Endothelial cell of umbilical vein (primary cell): ENCODE measurements at regions not wholly inside any gene's neighbourhood (a gene's known extent, or its start where the extent isn't known, plus 50 kb on each side); places are given as distances from the start of the nearest gene placed in this dataset.

Experiments
- BruUV-seq: library from RNA; stranded (reverse); fragments of 400-500 nt; replicated peaks from 2 replicates; lab custom pipeline; 2021; lab: Mats Ljungman, UMichigan
- CTCF ChIA-PET: fragments of 300-600, 350-600 bp; sonication (Branson Sonifier 250); formaldehyde crosslinking; loops from one replicate; lab custom pipeline; 2021; ENCODE audit warnings: antibody characterized with exemption, inconsistent platforms; lab: Charles Lee
- POLR2A ChIA-PET: fragments of 300-600, 350-600 bp; sonication (Branson Sonifier 250); formaldehyde crosslinking; loops from one replicate; lab custom pipeline; 2021; ENCODE audit warnings: antibody characterized with exemption, inconsistent platforms; lab: Charles Lee
- DNase-seq: peaks from one replicate; pipeline ENCODE4 v3.0.0-alpha.2; 2011; ENCODE audit warnings: low read depth, low spot score
- FAIRE-seq: peaks from 2 replicates; lab custom pipeline; 2011; peaks lifted over from hg19 to GRCh38; lab: Jason Lieb, UNC
- H2AFZ ChIP-seq: 2 replicates; pipeline ENCODE4 v1.6.0; 2012; ENCODE audit warnings: low read depth, low read length, control low read depth, inconsistent platforms
- H3K27ac ChIP-seq: 2 replicates; pipeline ENCODE4 v1.5.1; 2011; ENCODE audit warnings: low read depth, mild to moderate bottlenecking, control low read depth, low read length, moderate library complexity; ENCODE audit not compliant: insufficient read depth
- H3K27me3 ChIP-seq, 2 experiments: 2 replicates each; pipeline versions ENCODE4 v1.6.0 to v1.6.1; 2011; ENCODE audit warnings: low read length in 2 of 2, mixed read lengths in 1 of 2; ENCODE audit not compliant: control insufficient read depth in 2 of 2, insufficient read depth in 2 of 2
- H3K36me3 ChIP-seq, 2 experiments: 2 replicates in 1 of 2; 3 replicates in 1 of 2; pipeline ENCODE4 v1.5.1; 2011; ENCODE audit warnings: low read length in 2 of 2, mild to moderate bottlenecking in 1 of 2, moderate library complexity in 1 of 2; ENCODE audit not compliant: control insufficient read depth in 2 of 2, insufficient read depth in 2 of 2; ENCODE audit errors: extremely low read depth in 1 of 2
- H3K4me1 ChIP-seq: 3 replicates; pipeline ENCODE4 v1.5.1; 2011; ENCODE audit warnings: mild to moderate bottlenecking, low read length; ENCODE audit not compliant: control insufficient read depth, insufficient read depth; ENCODE audit errors: extremely low read depth
- H3K4me2 ChIP-seq: 2 replicates; pipeline ENCODE4 v1.6.1; 2011; ENCODE audit warnings: low read length, control low read depth, mixed read lengths; ENCODE audit not compliant: insufficient read depth
- H3K4me3 ChIP-seq, 3 experiments: fragments of 200-600 bp in 1 of 3; sonication (generic), shearing (Covaris generic) in 1 of 3; replicated peaks in 1 of 3; 2 replicates each; pipeline ENCODE4 v1.5.1; 2011 to 2016; ENCODE audit warnings: control low read depth in 3 of 3, low read length in 3 of 3, mild to moderate bottlenecking in 2 of 3, inconsistent platforms in 1 of 3, low read depth in 1 of 3, moderate library complexity in 1 of 3; ENCODE audit not compliant: insufficient read depth in 1 of 3
- H3K79me2 ChIP-seq: 2 replicates; pipeline ENCODE4 v1.6.0; 2012; ENCODE audit warnings: low read length, inconsistent platforms; ENCODE audit not compliant: control insufficient read depth, insufficient read depth
- H3K9ac ChIP-seq: replicated peaks from 2 replicates; pipeline ENCODE3; 2011; ENCODE audit warnings: low read length, control low read depth; ENCODE audit not compliant: insufficient read depth; ENCODE audit errors: extremely low read depth
- H3K9me1 ChIP-seq: replicated peaks from 3 replicates; pipeline ENCODE4 v1.6.0; 2011; ENCODE audit warnings: mild to moderate bottlenecking, low read length; ENCODE audit not compliant: control insufficient read depth, insufficient read depth; ENCODE audit errors: extremely low read depth
- H3K9me3 ChIP-seq: replicated peaks from 2 replicates; pipeline ENCODE4 v1.5.1; 2012; ENCODE audit warnings: low read length, inconsistent platforms; ENCODE audit not compliant: control insufficient read depth, insufficient read depth
- H4K20me1 ChIP-seq: replicated peaks from 2 replicates; pipeline ENCODE3; 2011; ENCODE audit warnings: mild to moderate bottlenecking, low read length; ENCODE audit not compliant: control insufficient read depth, insufficient read depth; ENCODE audit errors: extremely low read depth
- EZH2 ChIP-seq: IDR thresholded peaks from 2 replicates; pipeline ENCODE4 v1.6.1; 2012; ENCODE audit warnings: borderline replicate concordance, low read depth, mild to moderate bottlenecking, moderate library complexity, low read length, inconsistent platforms; ENCODE audit not compliant: severe bottlenecking
- FOS ChIP-seq: IDR thresholded peaks from 2 replicates; pipeline ENCODE4 v1.6.1; 2011; ENCODE audit warnings: mild to moderate bottlenecking, low read length, moderate library complexity, borderline replicate concordance; ENCODE audit not compliant: insufficient read depth
- GATA2 ChIP-seq: IDR thresholded peaks from 2 replicates; pipeline ENCODE4 v1.7.0; 2011; ENCODE audit warnings: low read depth, mild to moderate bottlenecking, moderate library complexity, mixed read lengths, low read length; ENCODE audit not compliant: insufficient read length, insufficient read depth
- JUN ChIP-seq: IDR thresholded peaks from 2 replicates; pipeline ENCODE4 v1.6.1; 2011; ENCODE audit warnings: borderline replicate concordance, low read depth; ENCODE audit not compliant: insufficient read length, insufficient read depth
- MAX ChIP-seq: IDR thresholded peaks from 2 replicates; pipeline ENCODE4 v1.6.1; 2011; ENCODE audit not compliant: insufficient read depth, insufficient read length
- MYC ChIP-seq: IDR thresholded peaks from one replicate; pipeline ENCODE4 v1.6.1; 2011; ENCODE audit warnings: mild to moderate bottlenecking, low read depth, low read length
- POLR2A ChIP-seq: IDR thresholded peaks from 2 replicates; pipeline ENCODE4 v1.6.1; 2012; ENCODE audit warnings: low read depth, mild to moderate bottlenecking, control low read depth, low read length
- POLR2AphosphoS5 ChIP-seq: IDR thresholded peaks from 2 replicates; pipeline ENCODE4 v1.6.1; 2012; ENCODE audit warnings: low read depth, mild to moderate bottlenecking, control low read depth, low read length, moderate library complexity; ENCODE audit not compliant: insufficient read depth
- dilution Hi-C: fragments of 300-500 bp; cut with MboI; formaldehyde crosslinking; loops from one replicate; pipeline ENCODE4 v1.15.0; 2019; ENCODE audit warnings: low sequenced_read_pairs; ENCODE audit not compliant: extremely low pct_ligation_motif_present
- intact Hi-C: fragments of 100-400 bp; cut with micrococcal nuclease; formaldehyde crosslinking; loops from one replicate; pipeline ENCODE4 v1.10.0; 2022
- TF ChIP-seq, protein P1 (sequence below), 2 donors: IDR thresholded peaks; 1 replicate in 1 of 2; 2 replicates in 1 of 2; pipeline ENCODE4 v1.5.1; 2011; ENCODE audit warnings: low read length in 2 of 2, mild to moderate bottlenecking in 2 of 2, moderate library complexity in 2 of 2, control low read depth in 1 of 2, inconsistent platforms in 1 of 2, low read depth in 1 of 2; ENCODE audit not compliant: insufficient read depth in 1 of 2; ENCODE audit errors: extremely low read depth in 1 of 2

GRCh38 chr3:137148406-137148805 lies 190.6 kb downstream of the IL20RB start:
- Histone ChIP-seq H2AFZ (no peak overlapping the region), H3K4me2 (no peak overlapping the region), H4K20me1 (no peaks in the 10 kb centered on the region), H3K9ac (no peak overlapping the region), H3K27ac (no peak overlapping the region), H3K9me3 (no peaks in the 10 kb centered on the region), H3K4me3 (no peak overlapping the region), H3K27me3 (no peaks in the 10 kb centered on the region), H3K9me1 (no peaks in the 10 kb centered on the region), H3K79me2 (no peaks in the 10 kb centered on the region), H3K36me3 (no peaks in the 10 kb centered on the region), H3K4me1 (no peaks in the 10 kb centered on the region)
- FAIRE-seq (no peak), DNase-seq (no peak)
- ChIA-PET POLR2A (no interaction called here), CTCF (no interaction called here)
- no TSS peak for BruUV-seq
- TF ChIP-seq MAX = no peak
- TF ChIP-seq EZH2 = no peak
- no peak for TF ChIP-seq GATA2
- TF ChIP-seq JUN = no peak
- TF ChIP-seq, protein P1, sequence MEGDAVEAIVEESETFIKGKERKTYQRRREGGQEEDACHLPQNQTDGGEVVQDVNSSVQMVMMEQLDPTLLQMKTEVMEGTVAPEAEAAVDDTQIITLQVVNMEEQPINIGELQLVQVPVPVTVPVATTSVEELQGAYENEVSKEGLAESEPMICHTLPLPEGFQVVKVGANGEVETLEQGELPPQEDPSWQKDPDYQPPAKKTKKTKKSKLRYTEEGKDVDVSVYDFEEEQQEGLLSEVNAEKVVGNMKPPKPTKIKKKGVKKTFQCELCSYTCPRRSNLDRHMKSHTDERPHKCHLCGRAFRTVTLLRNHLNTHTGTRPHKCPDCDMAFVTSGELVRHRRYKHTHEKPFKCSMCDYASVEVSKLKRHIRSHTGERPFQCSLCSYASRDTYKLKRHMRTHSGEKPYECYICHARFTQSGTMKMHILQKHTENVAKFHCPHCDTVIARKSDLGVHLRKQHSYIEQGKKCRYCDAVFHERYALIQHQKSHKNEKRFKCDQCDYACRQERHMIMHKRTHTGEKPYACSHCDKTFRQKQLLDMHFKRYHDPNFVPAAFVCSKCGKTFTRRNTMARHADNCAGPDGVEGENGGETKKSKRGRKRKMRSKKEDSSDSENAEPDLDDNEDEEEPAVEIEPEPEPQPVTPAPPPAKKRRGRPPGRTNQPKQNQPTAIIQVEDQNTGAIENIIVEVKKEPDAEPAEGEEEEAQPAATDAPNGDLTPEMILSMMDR (IDR thresholded peaks at IDR 0.05; ENCODE audit: extremely low read depth in 1 of 2, insufficient read depth in 1 of 2, low read depth in 1 of 2, low read length in 2 of 2) = no peak
- intact Hi-C loops = no loop called here
- dilution Hi-C loops = no loop called here

GRCh38 chr3:137148917-137149316 lies 191.1 kb downstream of the IL20RB start:
- Histone ChIP-seq H3K9ac (no peak overlapping the region), H3K9me3 (no peaks in the 10 kb centered on the region), H3K27me3 (no peaks in the 10 kb centered on the region), H3K79me2 (no peaks in the 10 kb centered on the region), H2AFZ (no peak overlapping the region), H3K4me2 (no peak overlapping the region), H3K4me3 (no peak overlapping the region), H4K20me1 (no peaks in the 10 kb centered on the region), H3K36me3 (no peaks in the 10 kb centered on the region), H3K27ac (no peak overlapping the region), H3K4me1 (no peaks in the 10 kb centered on the region), H3K9me1 (no peaks in the 10 kb centered on the region)
- ChIA-PET POLR2A (no interaction called here), CTCF (no interaction called here)
- dilution Hi-C loops (no loop called here), intact Hi-C loops (no loop called here)
- BruUV-seq = no TSS peak
- DNase-seq (no peak), FAIRE-seq (no peak)
- TF ChIP-seq EZH2 (no peak), MYC (no peak), MAX (no peak), GATA2 (no peak), FOS (no peak), POLR2AphosphoS5 (no peak), JUN (no peak), POLR2A (no peak)
- TF ChIP-seq, protein P1 (IDR thresholded peaks at IDR 0.05; ENCODE audit: extremely low read depth in 1 of 2, insufficient read depth in 1 of 2, low read depth in 1 of 2, low read length in 2 of 2) = no peak
